Stimulated activated CD4-positive, alpha-beta T cell treated with anti-CD3 and anti-CD28 coated beads, Interleukin-15, amount 100 ng/mL, for 1 hour (primary cell): ENCODE measurements at regions not wholly inside any gene's neighbourhood (a gene's known extent, or its start where the extent isn't known, plus 50 kb on each side); places are given as distances from the start of the nearest gene placed in this dataset.

Experiments
- DNase-seq, 2 donors: peaks; one replicate each; pipeline ENCODE4 v3.0.0-alpha.2; 2020; ENCODE audit warnings: low read depth in 1 of 2, low spot score in 1 of 2

DNA sequence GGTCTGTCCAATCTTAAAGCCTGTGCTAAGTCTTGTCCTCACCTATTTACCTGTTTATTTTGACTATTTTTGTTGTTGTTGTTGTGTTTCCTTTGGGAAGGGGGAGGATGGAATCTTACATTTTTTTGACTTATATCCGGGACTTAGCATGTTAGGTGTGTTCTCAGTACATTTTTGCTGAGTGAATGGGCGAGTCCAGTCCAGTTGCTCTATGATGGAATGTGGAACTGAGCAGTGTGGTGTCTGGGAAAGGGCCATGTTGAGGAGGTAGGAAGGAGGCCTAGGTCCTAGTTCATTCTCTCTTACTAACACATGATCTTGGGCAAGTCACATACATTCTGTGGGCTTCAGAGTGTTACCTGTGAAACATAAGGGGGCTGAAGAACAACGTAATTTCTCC is 80.9 kb upstream of the SLC38A2 start:
- DNase-seq, result no peak

DNA sequence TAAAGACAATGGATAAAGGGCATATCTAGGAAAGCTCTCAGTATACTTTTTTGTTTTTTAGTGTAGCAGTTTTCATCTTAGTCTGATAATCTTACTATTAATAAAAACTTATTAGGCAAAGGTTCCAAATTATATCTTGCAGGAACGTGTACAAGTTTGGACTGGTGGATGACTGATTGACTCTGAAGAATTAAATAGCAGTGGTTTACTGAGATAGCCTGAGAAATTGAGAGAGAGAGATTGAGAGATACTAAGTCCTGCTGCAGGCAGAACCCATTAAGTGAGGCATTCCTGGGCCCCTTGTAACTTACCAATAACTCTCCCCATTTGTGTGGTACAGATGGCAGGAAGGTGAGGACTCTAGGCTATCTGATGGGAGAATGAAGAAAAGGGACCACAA is 80.2 kb upstream of the SLC38A2 start:
- no peak for DNase-seq

DNA sequence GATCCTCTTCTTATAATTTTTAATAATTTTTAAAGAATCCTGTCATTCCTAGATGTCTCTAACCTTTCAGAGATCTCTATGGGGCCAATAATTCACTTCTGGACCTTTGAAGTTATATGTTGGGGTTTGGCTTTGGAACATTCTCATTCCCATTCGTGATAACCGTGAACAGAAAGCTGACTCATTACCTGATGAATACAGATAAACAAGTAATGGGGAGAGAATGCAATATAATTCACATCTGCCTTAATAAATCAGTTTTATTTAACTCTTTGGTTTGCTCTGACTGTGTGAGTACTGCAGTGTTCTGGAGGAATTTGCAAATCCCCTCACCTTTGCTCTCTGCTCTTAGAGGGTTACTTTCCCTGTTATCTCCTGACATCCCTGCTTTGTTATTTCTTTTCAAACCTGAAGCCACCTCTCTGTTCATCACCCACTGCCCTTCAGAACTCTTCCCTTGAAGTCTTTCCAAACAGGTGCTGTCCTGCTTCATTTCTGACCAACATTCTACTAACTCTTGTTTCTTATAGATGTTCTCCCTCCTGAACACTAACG is 79.6 kb upstream of the SLC38A2 start:
- DNase-seq, result no peak

DNA sequence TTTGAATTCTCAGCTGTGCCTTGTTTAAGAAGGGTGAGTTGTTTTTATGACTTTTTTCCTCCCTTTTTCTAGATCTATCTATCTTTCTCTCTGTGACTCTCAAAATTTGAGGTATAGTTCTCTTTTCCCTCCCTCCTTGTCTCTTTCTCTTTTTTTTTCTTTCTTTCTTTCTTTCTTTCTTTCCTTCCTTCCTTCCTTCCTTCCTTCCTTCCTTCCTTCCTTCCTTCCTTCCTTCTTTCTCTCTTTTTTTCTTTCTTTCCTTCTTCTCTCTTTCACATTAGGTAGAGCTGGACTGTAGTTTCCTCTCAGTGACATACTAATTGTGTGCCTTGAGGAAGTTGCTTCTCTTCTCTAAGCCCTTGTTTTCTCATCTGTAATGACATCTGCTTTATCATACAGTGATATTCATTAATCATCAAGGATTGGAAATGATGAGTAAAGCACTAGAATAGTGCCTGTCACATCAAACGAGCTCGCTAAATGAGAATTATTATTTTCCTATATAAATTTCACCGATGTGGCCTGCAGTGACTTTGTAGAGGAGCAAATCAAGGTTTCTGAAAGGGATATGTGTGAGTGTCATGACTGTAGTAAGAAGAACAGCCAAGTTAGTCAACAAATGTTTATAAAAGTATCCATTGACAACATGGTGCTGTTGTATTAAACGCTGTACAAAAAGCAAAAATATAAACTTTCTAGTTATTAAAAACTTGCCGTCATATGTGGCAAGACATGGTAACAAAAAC is 78.9 kb upstream of the SLC38A2 start:
- DNase-seq, result no peak

DNA sequence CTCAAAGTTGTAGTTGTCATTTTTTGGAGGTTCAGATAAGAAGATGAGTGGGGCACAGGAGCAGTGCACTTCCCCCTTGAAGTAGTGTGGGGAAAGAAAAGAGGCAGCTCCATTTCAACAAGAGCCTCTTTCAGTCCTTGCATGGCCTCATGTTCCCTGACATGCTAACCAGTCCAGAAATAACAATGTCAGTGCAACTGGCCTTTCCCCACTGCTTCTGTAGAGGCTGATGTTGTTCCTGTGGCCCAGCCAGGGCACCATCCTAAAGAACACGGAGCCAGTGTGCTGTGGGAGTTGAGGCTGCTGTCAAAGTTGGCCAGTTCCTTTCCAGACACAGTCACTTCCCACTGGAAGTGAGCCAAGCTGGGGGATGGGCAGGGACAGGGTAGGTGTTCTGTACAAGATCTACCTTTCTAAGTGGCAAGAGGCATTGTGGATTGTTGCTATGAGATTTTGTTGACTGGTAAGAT is 77.7 kb upstream of the SLC38A2 start:
- no peak for DNase-seq

DNA sequence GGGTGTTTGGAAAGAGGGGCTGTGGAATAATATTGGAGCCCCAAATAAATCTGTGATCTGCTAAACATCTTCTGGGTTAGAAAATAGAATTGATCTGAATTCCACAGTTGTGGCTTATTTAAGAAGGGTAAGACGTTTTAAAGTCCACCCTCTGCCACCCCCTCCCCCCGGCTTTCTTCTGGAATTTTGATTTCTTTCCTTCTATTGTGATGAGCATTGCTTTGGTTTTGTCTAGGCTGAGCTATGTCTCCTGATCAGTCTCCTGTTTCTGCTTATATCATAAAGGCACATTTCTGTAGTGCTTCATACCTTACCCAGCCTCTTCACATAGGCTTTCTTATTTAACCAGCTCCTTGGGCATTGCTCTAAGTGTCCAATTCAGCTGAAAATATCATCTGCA is 77.3 kb upstream of the SLC38A2 start:
- no peak for DNase-seq

DNA sequence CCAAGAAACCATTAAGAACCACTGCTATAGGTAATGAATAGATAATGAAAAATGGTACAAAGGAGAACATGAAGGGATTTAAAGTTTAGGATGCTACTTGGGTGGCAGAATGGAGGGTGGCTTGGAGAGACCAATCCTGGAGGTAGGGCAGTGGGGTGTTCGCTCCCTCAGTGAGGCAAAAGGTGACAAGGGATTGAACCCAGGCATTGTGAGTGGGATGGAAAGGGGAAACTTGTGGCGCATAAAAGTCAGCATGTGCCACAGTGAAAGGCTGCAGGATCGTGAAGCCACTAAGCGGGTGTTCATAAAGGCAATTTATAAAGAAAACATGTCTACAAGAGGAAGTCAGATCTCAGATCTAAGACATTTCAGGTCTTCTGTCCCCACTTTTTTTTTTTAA is 76.7 kb upstream of the SLC38A2 start:
- no peak for DNase-seq

DNA sequence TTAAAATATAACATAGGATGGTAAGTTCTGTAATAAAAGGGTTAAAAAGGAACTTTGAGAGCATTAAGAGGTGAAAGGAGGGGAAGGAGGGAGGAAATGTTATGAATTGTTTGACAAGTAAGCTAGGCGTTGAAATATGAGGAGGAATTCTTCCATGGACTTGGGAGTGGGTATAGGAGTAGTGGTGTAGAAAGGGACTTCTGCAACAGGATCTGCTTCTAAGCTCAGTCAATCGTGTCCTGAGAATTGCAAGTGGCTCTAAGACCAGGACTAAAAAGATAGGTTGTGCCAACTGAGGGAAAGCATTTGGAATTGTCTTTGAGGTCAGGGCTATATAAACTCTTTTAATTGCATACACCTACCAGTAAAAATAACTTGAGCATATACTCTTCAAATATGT is 74.1 kb upstream of the SLC38A2 start:
- no peak for DNase-seq

DNA sequence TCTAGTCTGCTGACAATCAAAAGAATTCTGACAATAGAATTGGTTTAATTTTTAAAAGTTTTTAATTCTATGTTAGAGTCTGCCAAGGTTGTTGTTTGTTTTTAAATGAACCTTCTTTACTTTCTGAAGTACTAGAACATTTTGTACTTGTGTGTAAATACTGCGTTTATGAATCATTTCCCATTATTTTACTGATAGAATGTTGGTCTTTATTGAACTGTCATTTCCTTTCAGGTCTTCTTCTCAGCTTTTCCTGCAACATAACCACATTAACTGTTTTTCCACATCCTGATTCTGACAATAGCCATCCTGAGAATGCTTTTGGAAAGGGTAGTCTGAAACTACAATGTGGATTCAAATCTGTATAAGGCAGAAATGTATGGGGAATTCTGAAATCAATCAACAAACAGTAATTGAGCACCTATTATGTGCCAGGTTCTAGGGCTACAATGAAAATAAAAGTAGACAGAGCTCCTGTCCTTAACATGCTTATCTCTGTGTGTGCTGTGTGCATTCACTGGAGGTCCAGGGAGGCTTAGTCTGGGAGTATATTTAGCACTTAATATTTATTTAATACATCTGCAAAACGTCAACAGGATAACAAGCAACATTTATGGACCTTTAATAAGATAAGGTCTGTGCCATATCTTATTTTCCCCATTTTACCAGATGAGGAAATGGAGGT is 73.1 kb upstream of the SLC38A2 start:
- DNase-seq, result no peak

DNA sequence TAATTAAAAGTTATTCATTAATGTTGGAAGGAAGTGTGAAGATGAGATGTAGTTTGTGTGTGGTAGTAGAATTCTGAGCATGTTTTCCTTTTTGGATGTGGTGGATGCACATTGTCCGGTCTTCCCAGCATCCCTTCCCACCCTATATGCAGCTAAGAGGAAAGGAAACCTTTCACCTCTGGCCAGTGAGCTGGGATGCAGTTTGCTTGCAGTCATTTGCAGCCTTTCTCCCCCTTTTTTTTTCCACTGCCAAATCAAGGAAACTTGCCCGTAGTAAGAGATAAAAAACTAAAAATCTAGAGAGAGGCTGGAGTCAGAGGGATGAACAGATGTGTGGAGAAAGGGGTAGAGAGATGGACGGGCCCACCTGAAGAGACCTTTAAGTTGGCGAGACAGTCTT is 72.5 kb upstream of the SLC38A2 start:
- no peak for DNase-seq

DNA sequence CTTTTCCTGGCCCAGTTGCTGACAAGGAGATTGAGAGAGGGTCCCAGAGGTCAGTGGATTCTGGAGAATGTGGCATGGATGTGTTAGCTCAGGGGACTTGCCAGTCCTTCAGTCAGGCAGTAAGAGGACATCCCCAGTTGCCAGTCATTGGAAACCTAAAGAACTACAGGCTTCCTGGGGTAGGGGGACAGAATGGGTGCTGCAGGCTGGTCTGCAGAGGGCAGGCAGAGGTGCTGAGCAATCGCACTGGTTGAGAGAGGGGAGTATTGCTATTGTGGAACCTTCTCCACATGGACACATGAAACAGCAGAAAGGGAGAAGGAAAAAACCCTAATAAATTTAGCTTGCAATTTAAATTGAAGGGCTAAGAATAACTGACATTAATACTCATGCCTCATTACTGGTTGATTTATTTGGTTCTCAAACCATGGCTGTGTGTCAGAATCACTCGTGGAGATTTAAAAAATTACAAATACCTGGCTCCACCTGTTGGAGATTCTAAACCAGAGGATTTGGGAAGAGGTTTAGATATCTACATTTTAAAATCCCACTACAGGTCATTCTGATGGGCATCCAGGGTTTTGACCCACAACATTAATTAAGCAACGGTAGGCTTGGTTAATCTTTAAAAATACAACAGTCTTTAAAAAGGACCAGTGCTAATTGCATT is 71.2 kb upstream of the SLC38A2 start:
- no peak for DNase-seq

DNA sequence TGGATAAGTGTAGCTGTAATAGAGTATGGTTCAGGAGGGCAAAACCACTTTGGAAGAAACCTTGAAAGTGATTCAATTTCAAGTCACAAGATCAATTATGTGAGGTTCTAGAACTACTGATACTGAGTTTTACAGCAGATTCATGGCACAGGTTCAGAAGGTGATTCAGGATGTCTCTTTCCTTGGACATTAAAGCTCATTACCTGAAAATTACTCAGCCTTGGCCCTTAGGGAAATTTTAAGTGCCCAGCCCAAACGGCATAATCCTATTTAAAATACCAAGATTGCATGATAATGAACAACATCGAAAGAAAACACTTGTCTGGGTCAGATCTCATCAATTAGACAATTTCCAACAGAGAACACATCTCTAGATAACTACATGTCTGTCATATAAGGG is 70.2 kb upstream of the SLC38A2 start:
- no peak for DNase-seq

DNA sequence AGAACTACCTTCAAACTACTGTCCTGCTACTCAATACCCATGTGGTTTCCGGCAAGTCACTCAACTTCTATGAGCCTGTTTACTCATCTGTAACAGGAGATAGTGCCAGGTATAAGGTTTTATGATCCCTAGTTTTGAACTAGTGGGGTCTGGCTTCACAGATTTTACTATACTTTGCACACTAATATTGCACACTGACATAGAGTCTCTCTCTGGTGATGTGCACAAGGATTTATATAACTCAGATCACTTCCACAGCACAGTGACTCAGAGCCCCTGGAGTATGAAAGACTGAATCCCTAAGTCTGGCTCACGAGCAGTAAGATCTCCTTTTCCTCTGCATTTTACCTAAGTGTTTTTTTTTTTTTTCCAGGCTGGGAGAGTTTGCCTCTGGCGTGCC is 69.7 kb upstream of the SLC38A2 start:
- no peak for DNase-seq

DNA sequence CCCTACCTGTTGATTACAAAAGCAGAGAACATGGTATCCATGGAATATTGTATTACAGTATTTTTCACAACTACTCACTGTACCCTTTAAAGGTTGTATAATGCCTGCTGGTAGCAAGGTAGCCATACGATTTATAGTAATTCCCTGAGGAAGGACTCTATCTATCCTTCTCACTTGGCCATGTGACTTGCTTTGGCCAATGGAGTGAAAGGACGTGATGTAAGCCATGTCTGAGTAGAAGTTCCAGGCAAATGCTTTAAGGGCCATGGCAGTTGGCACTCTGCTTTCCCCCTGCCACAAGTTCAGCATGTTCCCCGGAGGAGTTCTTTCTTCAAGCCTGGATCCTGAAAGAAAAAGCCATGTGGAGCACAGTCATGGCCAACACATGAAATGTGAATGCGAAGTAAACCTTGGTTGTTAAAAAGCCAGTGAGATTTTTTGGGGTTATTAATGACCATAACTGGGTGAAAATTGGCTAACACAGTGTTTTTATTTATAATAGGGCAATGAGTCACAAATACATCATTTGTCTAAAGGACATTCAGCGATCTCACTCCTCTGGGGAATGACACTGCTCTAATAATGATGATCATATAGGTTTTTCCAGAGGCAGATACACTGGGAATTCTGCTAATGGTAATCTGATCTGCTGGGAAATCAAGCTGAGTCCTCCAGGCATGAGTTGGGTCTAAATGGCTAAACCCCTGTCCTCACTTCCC is 67.4 kb upstream of the SLC38A2 start:
- no peak for DNase-seq

DNA sequence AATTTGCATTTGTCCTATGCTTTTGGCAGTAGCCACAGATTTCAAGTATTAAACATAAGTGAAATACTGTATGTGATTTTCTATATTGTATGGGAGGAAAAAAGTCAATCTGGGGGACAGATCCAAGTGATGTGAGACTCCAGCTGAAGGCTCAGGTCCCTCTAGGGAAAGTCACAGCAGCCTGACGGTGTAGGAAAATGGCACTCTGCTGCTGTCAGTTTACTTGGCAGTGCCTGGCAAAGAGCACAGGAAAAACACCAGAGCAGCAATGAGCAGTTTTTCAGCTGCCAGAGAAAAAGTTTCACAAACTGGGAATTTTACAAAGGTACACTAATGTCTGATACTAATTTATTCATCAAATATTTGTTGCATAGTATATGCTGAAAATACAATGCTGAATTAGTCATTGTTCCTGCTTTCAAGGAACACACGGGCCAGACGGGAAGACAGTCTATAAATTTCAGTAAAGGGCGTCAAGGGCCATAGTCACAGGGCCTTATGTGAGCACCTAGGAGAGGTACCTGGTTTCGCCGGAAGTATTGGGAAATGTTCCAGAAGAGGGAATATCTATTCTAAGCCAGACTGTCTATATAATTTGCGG is 66.2 kb upstream of the SLC38A2 start:
- DNase-seq, result no peak

DNA sequence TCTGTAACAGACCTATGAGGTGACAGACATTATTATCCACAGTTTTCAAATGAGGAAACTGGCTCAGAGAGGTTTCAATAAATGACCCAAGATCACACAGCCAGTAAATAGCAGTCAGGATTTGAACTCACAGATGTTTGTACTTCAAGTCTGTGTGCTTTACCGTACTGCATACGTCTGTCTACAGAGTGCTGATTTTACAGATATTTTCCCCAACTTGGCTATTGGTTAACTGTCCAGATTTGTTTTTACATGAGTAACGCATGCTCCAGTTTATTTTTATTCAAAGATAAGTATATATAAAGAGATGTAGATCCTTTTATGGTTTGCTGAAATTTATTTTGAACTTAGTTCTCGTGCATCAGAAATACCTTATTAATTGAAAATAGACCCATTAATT is 65.7 kb upstream of the SLC38A2 start:
- no peak for DNase-seq

DNA sequence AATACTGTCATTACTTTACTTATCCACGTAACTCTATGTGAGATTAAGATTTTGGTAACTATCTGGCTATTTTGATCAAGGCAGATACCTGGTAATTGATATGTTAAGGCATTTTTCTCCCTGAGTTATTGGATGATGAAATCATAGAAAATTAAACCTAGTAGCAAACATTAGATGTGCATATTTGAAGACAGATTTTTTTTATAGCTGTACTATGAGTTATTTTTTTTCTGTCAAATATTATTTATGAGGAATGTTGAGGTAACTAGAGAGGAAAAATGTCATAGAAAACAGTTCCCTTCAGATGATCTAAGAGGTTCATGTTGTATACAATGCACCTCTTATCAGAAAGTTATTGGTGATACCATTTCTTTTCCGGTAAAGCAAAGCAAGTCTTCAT is 64.9 kb upstream of the SLC38A2 start:
- no peak for DNase-seq

DNA sequence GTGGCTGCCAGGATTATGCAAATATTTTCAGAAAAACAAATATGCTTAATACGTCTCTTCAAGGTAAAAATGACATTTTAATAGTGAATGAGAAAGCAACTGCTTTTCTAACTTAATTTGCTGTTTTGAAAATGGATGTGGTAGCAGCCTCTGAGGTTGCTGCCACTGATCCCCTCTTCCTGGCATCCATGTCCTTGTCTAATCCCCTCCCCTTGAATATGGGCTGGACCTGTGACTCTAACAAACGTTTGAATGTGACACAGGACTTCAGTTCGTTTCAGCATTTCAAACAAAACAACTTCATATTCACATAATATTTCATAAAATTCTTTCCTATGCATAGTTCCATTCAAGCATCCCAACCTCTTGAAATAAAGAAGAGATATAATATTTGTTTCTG is 64.2 kb upstream of the SLC38A2 start:
- no peak for DNase-seq

DNA sequence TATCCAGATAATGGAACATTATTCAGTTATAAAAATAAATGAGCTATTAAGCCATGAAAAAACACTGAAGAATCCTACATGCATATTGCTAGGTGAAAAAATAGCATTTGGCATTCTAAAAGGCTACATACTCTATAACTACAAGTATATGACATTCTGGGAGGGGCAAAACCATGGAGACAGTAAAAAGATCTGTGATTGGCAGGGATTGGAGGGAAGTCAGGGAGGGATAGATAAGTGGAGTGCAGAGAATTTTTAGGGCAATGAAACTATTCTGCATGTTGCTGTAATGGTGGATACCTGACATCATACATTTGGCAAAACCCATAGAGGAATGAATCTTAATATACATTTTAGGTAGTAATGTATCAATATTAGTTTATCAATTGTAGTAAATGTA is 63.1 kb upstream of the SLC38A2 start:
- DNase-seq, result no peak

DNA sequence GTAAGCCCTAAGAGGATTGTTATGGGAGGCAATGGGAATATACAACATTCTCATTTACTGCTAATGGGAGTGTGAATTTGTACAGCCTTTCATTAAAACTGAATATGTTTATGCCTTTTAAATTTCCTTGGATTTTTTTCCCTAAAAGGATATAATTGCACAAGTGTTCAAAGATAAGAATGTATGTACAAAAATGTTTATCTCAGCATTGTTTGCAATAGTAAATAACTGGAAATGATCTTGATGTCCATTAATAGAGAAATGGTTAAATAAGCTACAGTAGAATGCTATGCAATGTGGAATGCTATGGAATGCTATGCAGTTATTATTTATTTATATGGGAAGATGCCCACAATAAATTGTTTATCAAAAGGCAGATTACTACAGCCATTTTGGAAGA is 62.5 kb upstream of the SLC38A2 start:
- DNase-seq, result no peak

DNA sequence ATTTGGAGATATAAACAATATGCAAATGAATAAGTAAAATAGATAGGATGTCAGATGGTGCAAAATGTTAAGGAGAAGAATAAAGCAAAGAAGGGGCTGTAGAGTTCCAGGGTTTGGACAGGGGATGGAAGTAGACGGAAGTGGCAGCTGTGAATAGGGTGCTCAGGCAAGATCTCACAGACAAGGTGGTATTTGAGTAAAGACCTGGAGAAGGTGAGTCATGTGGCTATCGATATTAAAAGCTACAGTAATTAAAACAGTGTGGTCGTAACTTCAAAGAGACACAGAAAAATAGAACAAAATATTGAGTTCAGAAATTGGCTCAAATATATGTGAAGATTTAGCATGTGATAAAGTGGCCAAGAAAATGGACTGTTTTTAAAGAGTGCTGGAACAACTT is 61.3 kb upstream of the SLC38A2 start:
- no peak for DNase-seq
